ENCODE measurements at regions not wholly inside any gene's neighbourhood (a gene's known extent, or its start where the extent isn't known, plus 50 kb on each side); places are given as distances from the start of the nearest gene placed in this dataset.

DNA sequence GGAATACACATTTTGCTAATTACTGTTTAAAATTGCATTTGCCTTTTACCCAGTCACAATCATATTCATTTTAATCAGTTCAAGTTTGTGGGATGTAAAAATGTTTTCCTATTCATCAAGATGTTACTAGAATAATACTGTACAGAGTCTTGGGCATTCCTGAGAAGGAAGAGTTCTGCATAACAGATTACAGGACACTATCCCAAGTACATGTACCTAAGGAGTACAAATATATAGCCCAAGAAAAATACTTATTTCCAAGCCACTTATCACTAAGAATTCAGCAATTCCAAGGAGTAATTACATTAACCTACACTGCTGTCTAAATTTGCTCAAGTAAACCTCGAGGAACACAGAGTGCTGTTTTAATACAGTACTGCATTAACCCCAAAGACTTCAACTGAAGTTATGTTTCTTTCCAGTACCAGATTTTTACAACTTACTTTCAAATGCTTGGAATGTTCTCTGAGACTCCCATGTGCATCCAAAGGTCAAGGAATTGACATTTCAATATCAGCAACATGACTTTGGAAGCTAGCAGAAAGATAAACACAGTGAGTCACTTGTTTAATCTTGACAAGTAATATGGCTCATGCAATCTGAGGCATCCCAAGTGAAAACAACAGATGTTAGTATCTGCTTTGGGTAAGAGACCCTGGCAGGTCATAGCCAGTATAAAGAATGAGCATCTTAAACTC lies 125.4 kb upstream of the BET1 start:
- Histone ChIP-seq H3K27ac (no peak overlapping the region), H3K4me1 (no peaks in the 10 kb centered on the region), H3K27me3 (no peaks in the 10 kb centered on the region), H3K9me3 (no peaks in the 10 kb centered on the region), H3K4me3 (no peak overlapping the region), H3K36me3 (replicated peaks in 1 of 2; ENCODE audit: insufficient read depth in 1 of 2, low read depth in 2 of 2) (no peaks in the 10 kb centered on the region)
- intact Hi-C loops (cut with DNase I): no loop called here
- 36 to 65% methylated on average over 1 of the region's 1 CpG for WGBS, 2 donors
- no peak for ATAC-seq
- DNase-seq: no peak
- TF ChIP-seq, protein P1, sequence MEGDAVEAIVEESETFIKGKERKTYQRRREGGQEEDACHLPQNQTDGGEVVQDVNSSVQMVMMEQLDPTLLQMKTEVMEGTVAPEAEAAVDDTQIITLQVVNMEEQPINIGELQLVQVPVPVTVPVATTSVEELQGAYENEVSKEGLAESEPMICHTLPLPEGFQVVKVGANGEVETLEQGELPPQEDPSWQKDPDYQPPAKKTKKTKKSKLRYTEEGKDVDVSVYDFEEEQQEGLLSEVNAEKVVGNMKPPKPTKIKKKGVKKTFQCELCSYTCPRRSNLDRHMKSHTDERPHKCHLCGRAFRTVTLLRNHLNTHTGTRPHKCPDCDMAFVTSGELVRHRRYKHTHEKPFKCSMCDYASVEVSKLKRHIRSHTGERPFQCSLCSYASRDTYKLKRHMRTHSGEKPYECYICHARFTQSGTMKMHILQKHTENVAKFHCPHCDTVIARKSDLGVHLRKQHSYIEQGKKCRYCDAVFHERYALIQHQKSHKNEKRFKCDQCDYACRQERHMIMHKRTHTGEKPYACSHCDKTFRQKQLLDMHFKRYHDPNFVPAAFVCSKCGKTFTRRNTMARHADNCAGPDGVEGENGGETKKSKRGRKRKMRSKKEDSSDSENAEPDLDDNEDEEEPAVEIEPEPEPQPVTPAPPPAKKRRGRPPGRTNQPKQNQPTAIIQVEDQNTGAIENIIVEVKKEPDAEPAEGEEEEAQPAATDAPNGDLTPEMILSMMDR (IDR thresholded peaks at IDR 0.05): no peak
- TF ChIP-seq POLR2A (IDR thresholded peaks at IDR 0.05): no peak

DNA sequence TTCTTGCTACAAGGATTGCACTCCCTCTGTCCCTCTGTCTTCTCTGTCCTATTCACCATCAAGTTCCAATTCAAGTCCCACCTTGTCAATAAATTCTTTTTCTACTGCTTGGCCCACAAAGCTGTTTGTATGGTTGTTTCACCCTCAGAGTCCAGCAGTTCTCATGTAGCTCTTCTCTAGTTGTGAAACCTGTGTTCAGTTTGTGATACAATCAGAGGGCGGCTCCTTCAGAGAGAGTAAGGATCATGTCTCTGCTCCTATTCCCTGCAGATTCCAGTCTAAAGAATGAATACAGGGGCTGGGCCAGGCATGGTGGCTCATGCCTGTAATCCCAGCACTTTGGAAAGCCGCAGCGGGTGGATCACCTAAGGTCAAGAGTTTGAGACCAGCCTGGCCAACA lies 126.6 kb upstream of the BET1 start:
- Histone ChIP-seq H3K27me3 (no peaks in the 10 kb centered on the region), H3K4me1 (no peaks in the 10 kb centered on the region), H3K36me3 (replicated peaks in 1 of 2; ENCODE audit: insufficient read depth in 1 of 2, low read depth in 2 of 2) (no peaks in the 10 kb centered on the region), H3K4me3 (no peak overlapping the region), H3K27ac (no peak overlapping the region), H3K9me3 (no peaks in the 10 kb centered on the region)
- 90 to 100% methylated on average over 3 of the region's 3 CpGs for WGBS, 2 donors
- ATAC-seq: no peak
- DNase-seq: no peak
- TF ChIP-seq, protein P1 (IDR thresholded peaks at IDR 0.05): no peak
- no peak for TF ChIP-seq POLR2A (IDR thresholded peaks at IDR 0.05)
- intact Hi-C loops (cut with DNase I): no loop called here

DNA sequence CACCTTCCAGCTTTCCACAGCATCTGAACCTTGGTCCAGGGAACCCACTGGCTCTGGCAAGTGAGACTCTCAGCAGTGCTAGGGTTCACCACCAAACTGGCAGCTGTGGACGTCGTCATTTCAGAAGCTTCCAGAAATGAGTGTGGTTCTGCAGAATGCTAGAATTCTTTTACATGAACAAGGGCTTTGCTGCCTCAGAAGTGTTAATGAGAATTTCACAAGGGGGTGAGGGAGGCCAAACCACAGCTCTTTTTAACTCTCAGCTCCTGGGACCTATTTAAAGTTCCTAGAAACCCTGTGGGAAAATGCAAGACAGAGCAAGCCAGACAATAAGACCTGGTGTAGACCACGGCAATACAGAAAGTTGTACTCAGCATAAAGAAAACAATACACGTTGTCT lies 129.3 kb upstream of the BET1 start:
- H3K4me3 ChIP-seq: no peak overlapping the region
- DNase-seq (no peak), ATAC-seq (no peak)
- 52 to 56% methylated on average over 4 of the region's 4 CpGs for WGBS, 2 donors
- no peak overlapping the region for H3K27ac ChIP-seq
- intact Hi-C loops (cut with DNase I): no loop called here
- H3K4me1 ChIP-seq: no peaks in the 10 kb centered on the region
- no peaks in the 10 kb centered on the region for H3K9me3 ChIP-seq
- no peak for TF ChIP-seq POLR2A (IDR thresholded peaks at IDR 0.05)
- TF ChIP-seq, protein P1 (IDR thresholded peaks at IDR 0.05): no peak
- no peaks in the 10 kb centered on the region for H3K36me3 ChIP-seq (replicated peaks in 1 of 2; ENCODE audit: insufficient read depth in 1 of 2, low read depth in 2 of 2)
- H3K27me3 ChIP-seq: no peaks in the 10 kb centered on the region

DNA sequence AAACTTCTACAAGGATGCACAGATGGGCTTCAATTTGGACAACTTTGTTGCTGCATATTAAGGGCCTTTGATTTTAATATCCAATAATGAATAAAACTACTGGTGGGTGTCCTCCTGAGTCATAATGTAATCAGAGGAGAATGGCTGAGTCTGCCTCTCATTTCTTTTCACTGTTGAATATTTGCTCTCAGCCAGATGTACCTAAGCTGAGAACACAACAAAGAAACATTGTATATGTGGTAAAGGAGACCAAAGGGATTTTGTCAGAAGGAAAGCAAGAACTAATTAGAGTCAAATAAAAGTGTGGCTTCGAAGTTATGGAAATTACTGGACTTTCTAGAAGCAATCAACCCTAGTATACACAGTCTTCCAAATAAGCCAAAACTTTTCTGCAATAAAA lies 131.0 kb upstream of the BET1 start:
- H3K27me3 ChIP-seq: no peaks in the 10 kb centered on the region
- H3K36me3 ChIP-seq (replicated peaks in 1 of 2; ENCODE audit: insufficient read depth in 1 of 2, low read depth in 2 of 2): no peaks in the 10 kb centered on the region
- ATAC-seq (no peak), DNase-seq (no peak)
- H3K4me3 ChIP-seq: no peak overlapping the region
- H3K9me3 ChIP-seq: no peaks in the 10 kb centered on the region
- intact Hi-C loops (cut with DNase I): no loop called here
- 34 to 55% methylated on average over 1 of the region's 1 CpG for WGBS, 2 donors
- no peak overlapping the region for H3K27ac ChIP-seq
- H3K4me1 ChIP-seq: no peaks in the 10 kb centered on the region
- no peak for TF ChIP-seq POLR2A (IDR thresholded peaks at IDR 0.05)
- TF ChIP-seq, protein P1 (IDR thresholded peaks at IDR 0.05): no peak

DNA sequence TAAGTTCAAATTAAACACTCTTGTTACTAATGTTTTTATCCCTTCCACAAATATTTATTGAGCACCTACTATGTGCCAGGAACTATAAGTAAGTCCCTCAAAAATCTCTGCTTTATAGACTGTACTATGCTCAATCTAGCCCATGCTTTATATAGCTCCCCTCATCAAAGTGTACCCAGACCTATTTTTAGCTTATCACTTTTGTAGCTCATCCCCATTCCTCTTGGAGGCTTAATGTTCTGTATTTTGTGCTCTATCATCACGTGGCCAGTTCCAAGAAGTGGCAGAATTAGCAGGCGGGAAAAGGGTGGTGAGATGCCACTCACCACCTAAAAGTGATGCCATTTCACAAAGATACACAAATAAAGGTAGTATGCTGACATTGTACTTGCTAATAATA lies 138.1 kb upstream of the BET1 start:
- Histone ChIP-seq H3K4me3 (no peak overlapping the region), H3K9me3 (no peaks in the 10 kb centered on the region), H3K27me3 (no peaks in the 10 kb centered on the region), H3K36me3 (replicated peaks in 1 of 2; ENCODE audit: insufficient read depth in 1 of 2, low read depth in 2 of 2) (no peaks in the 10 kb centered on the region), H3K4me1 (no peaks in the 10 kb centered on the region), H3K27ac (no peak overlapping the region)
- 63% methylated on average over 2 of the region's 2 CpGs for WGBS, 2 donors
- intact Hi-C loops (cut with DNase I): no loop called here
- no peak for ATAC-seq
- no peak for TF ChIP-seq POLR2A (IDR thresholded peaks at IDR 0.05)
- TF ChIP-seq, protein P1 (IDR thresholded peaks at IDR 0.05): no peak
- no peak for DNase-seq
